ENCODE measurements at regions not wholly inside any gene's neighbourhood (a gene's known extent, or its start where the extent isn't known, plus 50 kb on each side); places are given as distances from the start of the nearest gene placed in this dataset.

DNA sequence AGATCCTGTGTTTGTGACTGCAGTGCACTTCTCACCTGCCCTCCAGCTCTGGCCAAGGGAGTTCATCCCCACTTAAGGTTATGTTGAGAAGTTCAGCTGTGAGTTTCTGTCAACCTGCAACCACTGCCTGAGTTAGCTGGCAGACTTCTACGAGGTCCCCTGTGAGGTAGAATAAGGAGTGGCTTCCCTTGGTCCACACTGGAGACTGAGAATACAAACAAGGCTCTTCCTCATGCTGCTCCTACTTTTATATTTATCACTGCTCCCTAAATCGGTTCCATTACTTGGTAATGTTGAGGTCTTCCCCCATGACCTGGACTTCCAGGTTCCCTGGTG, 353.2 kb upstream of the CWC22 start:
- TF ChIP-seq EZH2 (IDR thresholded peaks at IDR 0.05; ENCODE audit: borderline replicate concordance, low read depth, low read length, poor library complexity, severe bottlenecking), result no peak
- TF ChIP-seq, protein P1, sequence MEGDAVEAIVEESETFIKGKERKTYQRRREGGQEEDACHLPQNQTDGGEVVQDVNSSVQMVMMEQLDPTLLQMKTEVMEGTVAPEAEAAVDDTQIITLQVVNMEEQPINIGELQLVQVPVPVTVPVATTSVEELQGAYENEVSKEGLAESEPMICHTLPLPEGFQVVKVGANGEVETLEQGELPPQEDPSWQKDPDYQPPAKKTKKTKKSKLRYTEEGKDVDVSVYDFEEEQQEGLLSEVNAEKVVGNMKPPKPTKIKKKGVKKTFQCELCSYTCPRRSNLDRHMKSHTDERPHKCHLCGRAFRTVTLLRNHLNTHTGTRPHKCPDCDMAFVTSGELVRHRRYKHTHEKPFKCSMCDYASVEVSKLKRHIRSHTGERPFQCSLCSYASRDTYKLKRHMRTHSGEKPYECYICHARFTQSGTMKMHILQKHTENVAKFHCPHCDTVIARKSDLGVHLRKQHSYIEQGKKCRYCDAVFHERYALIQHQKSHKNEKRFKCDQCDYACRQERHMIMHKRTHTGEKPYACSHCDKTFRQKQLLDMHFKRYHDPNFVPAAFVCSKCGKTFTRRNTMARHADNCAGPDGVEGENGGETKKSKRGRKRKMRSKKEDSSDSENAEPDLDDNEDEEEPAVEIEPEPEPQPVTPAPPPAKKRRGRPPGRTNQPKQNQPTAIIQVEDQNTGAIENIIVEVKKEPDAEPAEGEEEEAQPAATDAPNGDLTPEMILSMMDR (conservative IDR thresholded peaks at IDR 0.05; ENCODE audit: low read depth, low read length), result no peak

Data from A673 (cell line).